Activated CD8-positive, alpha-beta T cell treated with anti-CD3 and anti-CD28 coated beads for 36 hours (primary cell): ENCODE measurements at regions not wholly inside any gene's neighbourhood (a gene's known extent, or its start where the extent isn't known, plus 50 kb on each side); places are given as distances from the start of the nearest gene placed in this dataset.

ENCODE experiments used
- ATAC-seq: fragments of 200-7000 bp; cut with Tn5 transposase; one replicate; pipeline ENCODE4 v1.10.0; 2021; ENCODE audit warnings: mild to moderate bottlenecking, moderate library complexity
- CTCF ChIA-PET: fragments of 350-600 bp; sonication (Branson Sonifier 250); formaldehyde crosslinking; loops from one replicate; lab custom pipeline; 2021; ENCODE audit warnings: antibody characterized with exemption; lab: Charles Lee
- POLR2A ChIA-PET: fragments of 350-600 bp; sonication (Branson Sonifier 250); formaldehyde crosslinking; loops from one replicate; lab custom pipeline; 2021; ENCODE audit warnings: antibody characterized with exemption; lab: Charles Lee
- DNase-seq: peaks from one replicate; pipeline ENCODE4 v3.0.0-alpha.2; 2020
- H3K27ac Mint-ChIP-seq: one replicate; pipeline ENCODE4 v1.8.0; 2021; ENCODE audit warnings: mild to moderate bottlenecking, mixed read lengths
- H3K27me3 Mint-ChIP-seq: one replicate; pipeline ENCODE4 v1.8.0; 2021; ENCODE audit warnings: mixed read lengths
- H3K36me3 Mint-ChIP-seq: one replicate; pipeline ENCODE4 v1.8.0; 2021; ENCODE audit warnings: low read depth, mixed read lengths
- H3K4me1 Mint-ChIP-seq: one replicate; pipeline ENCODE4 v1.8.0; 2021; ENCODE audit warnings: low read depth, mixed read lengths
- H3K4me3 Mint-ChIP-seq: one replicate; pipeline ENCODE4 v1.8.0; 2021; ENCODE audit warnings: mild to moderate bottlenecking, moderate library complexity, mixed read lengths
- H3K9me3 Mint-ChIP-seq: one replicate; pipeline ENCODE4 v1.8.0; 2021; ENCODE audit warnings: mixed read lengths
- intact Hi-C: fragments of 100-400 bp; cut with micrococcal nuclease; formaldehyde crosslinking; loops from one replicate; pipeline ENCODE4 v1.10.0; 2022
- TF ChIP-seq, protein P1 (sequence below): fragments of 200-600 bp; IDR thresholded peaks from one replicate; pipeline ENCODE4 v1.8.0; 2022; ENCODE audit warnings: antibody characterized with exemption, mild to moderate bottlenecking

DNA sequence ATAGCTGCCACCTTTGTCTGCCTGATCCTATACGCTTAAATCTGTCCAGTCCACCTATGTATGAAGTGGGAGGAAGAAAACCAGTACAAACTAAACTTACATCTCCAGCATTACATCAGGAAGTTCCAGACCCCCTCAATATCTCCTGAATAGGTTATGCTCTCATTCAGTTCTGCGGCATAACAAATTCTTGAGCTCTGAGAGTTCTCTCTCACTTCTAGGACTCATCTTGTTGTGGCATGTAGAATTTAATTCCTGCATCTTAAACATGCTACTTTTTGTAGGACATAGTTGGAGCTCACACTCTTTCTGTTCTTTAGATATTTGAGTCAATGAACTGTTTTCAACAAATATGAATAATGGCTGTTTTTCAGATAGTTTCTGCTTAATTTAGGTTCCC is 662.5 kb downstream of the CDH11 start:
- Mint-ChIP-seq H3K4me1 (no peaks in the 10 kb centered on the region), H3K27ac (no peak overlapping the region), H3K9me3 (peaks cover 18% of the 10 kb centered on the region), H3K4me3 (no peak overlapping the region), H3K36me3 (no peaks in the 10 kb centered on the region), H3K27me3 (no peaks in the 10 kb centered on the region)
- ChIA-PET CTCF (no interaction called here), POLR2A (no interaction called here)
- no peak for ATAC-seq
- DNase-seq, result no peak
- TF ChIP-seq, protein P1, sequence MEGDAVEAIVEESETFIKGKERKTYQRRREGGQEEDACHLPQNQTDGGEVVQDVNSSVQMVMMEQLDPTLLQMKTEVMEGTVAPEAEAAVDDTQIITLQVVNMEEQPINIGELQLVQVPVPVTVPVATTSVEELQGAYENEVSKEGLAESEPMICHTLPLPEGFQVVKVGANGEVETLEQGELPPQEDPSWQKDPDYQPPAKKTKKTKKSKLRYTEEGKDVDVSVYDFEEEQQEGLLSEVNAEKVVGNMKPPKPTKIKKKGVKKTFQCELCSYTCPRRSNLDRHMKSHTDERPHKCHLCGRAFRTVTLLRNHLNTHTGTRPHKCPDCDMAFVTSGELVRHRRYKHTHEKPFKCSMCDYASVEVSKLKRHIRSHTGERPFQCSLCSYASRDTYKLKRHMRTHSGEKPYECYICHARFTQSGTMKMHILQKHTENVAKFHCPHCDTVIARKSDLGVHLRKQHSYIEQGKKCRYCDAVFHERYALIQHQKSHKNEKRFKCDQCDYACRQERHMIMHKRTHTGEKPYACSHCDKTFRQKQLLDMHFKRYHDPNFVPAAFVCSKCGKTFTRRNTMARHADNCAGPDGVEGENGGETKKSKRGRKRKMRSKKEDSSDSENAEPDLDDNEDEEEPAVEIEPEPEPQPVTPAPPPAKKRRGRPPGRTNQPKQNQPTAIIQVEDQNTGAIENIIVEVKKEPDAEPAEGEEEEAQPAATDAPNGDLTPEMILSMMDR, result no peak
- intact Hi-C loops, result no loop called here

DNA sequence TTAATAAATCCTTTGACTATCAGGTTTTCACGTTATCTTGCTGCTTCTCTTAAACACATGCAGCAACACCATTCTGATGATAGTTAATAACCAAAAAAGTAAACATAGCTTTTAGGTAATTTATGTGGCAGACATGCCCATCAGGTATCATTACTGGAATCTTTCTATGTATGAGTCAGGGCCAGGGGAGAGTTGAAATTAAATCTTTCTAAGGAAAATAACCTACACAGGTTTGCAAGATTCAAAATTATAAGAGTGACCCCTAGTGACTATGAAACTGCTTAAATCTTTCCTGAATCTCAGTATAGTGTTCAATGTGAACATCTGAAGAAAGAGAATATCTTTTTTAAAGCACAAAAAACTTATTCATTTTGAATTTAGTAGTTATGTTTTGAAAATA is 666.6 kb downstream of the CDH11 start:
- intact Hi-C loops, result no loop called here
- Mint-ChIP-seq H3K4me1 (no peaks in the 10 kb centered on the region), H3K27ac (no peak overlapping the region), H3K4me3 (no peak overlapping the region), H3K9me3 (peaks cover 10% of the 10 kb centered on the region), H3K27me3 (no peaks in the 10 kb centered on the region), H3K36me3 (no peaks in the 10 kb centered on the region)
- POLR2A ChIA-PET, result no interaction called here
- CTCF ChIA-PET, result no interaction called here
- TF ChIP-seq, protein P1, result no peak
- no peak for ATAC-seq
- no peak for DNase-seq

DNA sequence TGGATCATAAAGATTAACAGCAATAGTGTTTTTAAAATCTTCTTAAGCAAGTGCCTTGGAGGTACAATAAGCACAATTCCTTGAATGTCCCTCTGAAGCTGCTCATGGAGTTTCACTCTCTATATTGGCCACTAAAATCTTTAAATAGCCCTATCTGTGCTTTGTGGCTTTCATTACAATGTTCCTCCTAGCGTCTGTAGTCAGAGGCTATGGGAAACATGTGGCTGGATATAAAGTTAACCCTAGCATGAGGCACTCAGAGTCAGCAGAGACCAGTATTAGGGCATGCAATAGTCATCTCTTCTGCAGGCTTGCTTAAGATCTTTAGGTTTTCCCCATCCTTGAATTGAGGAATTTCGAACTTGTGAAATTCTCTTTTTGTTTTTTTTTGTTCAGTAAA is 668.2 kb downstream of the CDH11 start:
- TF ChIP-seq, protein P1, result no peak
- ChIA-PET CTCF (no interaction called here), POLR2A (no interaction called here)
- no peak overlapping the region for H3K27ac Mint-ChIP-seq
- intact Hi-C loops, result no loop called here
- peaks cover 3% of the 10 kb centered on the region for H3K9me3 Mint-ChIP-seq
- no peak for DNase-seq
- no peaks in the 10 kb centered on the region for H3K27me3 Mint-ChIP-seq
- H3K4me3 Mint-ChIP-seq, result no peak overlapping the region
- H3K36me3 Mint-ChIP-seq, result no peaks in the 10 kb centered on the region
- no peak for ATAC-seq
- no peaks in the 10 kb centered on the region for H3K4me1 Mint-ChIP-seq

DNA sequence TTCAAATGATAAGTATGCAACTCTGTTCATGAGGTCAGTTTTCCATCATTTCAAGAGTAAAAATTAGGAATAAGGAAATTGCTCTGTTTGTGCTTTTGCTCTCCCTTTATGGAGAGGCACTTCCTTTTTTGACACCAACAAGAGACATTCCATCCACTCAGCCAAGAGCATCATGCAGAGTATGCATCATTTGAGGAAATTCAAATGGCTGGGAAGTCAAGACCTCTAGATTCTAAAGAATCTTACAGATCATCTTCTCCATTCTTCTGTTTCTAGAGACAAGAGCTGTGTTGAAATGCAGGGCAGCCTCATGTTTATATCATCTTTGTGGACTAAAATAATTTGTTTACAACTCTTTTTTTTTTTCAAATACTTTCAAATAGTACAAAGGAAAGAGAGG is 669.4 kb downstream of the CDH11 start:
- intact Hi-C loops, result no loop called here
- CTCF ChIA-PET, result no interaction called here
- Mint-ChIP-seq H3K9me3 (peaks cover 4% of the 10 kb centered on the region), H3K36me3 (no peaks in the 10 kb centered on the region), H3K4me1 (no peaks in the 10 kb centered on the region), H3K27ac (no peak overlapping the region), H3K4me3 (no peak overlapping the region), H3K27me3 (no peaks in the 10 kb centered on the region)
- no peak for DNase-seq
- ATAC-seq, result no peak
- TF ChIP-seq, protein P1, result no peak
- POLR2A ChIA-PET, result no interaction called here

DNA sequence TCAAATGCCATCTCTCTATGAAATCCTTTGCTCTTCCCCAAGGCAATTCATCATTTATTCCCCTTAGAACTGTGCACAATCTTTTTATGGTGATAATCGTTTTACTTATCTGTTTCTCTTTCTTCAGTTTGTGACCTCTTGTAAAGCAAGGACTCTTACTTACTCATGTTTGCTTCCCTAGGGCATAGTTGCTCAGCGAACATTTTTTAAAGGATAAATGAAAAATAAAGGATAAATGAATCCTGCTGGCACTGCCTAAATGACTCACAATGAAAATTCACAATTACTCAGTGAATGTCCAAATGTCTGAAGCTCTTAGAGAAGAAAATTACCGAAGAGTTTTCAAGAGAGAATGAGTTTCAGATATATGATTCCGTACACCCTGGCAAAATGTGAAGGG is 671.7 kb downstream of the CDH11 start:
- Mint-ChIP-seq H3K36me3 (no peaks in the 10 kb centered on the region), H3K27ac (no peak overlapping the region), H3K4me3 (no peak overlapping the region), H3K4me1 (no peaks in the 10 kb centered on the region), H3K27me3 (no peaks in the 10 kb centered on the region), H3K9me3 (peaks cover 16% of the 10 kb centered on the region)
- POLR2A ChIA-PET, result no interaction called here
- intact Hi-C loops, result no loop called here
- CTCF ChIA-PET, result no interaction called here
- no peak for ATAC-seq
- DNase-seq, result no peak
- TF ChIP-seq, protein P1, result no peak
